Endothelial cell of umbilical vein (primary cell): ENCODE measurements at regions not wholly inside any gene's neighbourhood (a gene's known extent, or its start where the extent isn't known, plus 50 kb on each side); places are given as distances from the start of the nearest gene placed in this dataset.

Experiments used
- BruUV-seq: library from RNA; stranded (reverse); fragments of 400-500 nt; replicated peaks from 2 replicates; lab custom pipeline; 2021; lab: Mats Ljungman, UMichigan
- CTCF ChIA-PET: fragments of 300-600, 350-600 bp; sonication (Branson Sonifier 250); formaldehyde crosslinking; loops from one replicate; lab custom pipeline; 2021; ENCODE audit warnings: antibody characterized with exemption, inconsistent platforms; lab: Charles Lee
- POLR2A ChIA-PET: fragments of 300-600, 350-600 bp; sonication (Branson Sonifier 250); formaldehyde crosslinking; loops from one replicate; lab custom pipeline; 2021; ENCODE audit warnings: antibody characterized with exemption, inconsistent platforms; lab: Charles Lee
- DNase-seq: peaks from one replicate; pipeline ENCODE4 v3.0.0-alpha.2; 2011; ENCODE audit warnings: low read depth, low spot score
- FAIRE-seq: peaks from 2 replicates; lab custom pipeline; 2011; peaks lifted over from hg19 to GRCh38; lab: Jason Lieb, UNC
- H2AFZ ChIP-seq: 2 replicates; pipeline ENCODE4 v1.6.0; 2012; ENCODE audit warnings: low read depth, low read length, control low read depth, inconsistent platforms
- H3K27ac ChIP-seq: 2 replicates; pipeline ENCODE4 v1.5.1; 2011; ENCODE audit warnings: low read depth, mild to moderate bottlenecking, control low read depth, low read length, moderate library complexity; ENCODE audit not compliant: insufficient read depth
- H3K27me3 ChIP-seq, 2 experiments: 2 replicates each; pipeline versions ENCODE4 v1.6.0 to v1.6.1; 2011; ENCODE audit warnings: low read length in 2 of 2, mixed read lengths in 1 of 2; ENCODE audit not compliant: control insufficient read depth in 2 of 2, insufficient read depth in 2 of 2
- H3K36me3 ChIP-seq, 2 experiments: 2 replicates in 1 of 2; 3 replicates in 1 of 2; pipeline ENCODE4 v1.5.1; 2011; ENCODE audit warnings: low read length in 2 of 2, mild to moderate bottlenecking in 1 of 2, moderate library complexity in 1 of 2; ENCODE audit not compliant: control insufficient read depth in 2 of 2, insufficient read depth in 2 of 2; ENCODE audit errors: extremely low read depth in 1 of 2
- H3K4me1 ChIP-seq: 3 replicates; pipeline ENCODE4 v1.5.1; 2011; ENCODE audit warnings: mild to moderate bottlenecking, low read length; ENCODE audit not compliant: control insufficient read depth, insufficient read depth; ENCODE audit errors: extremely low read depth
- H3K4me2 ChIP-seq: 2 replicates; pipeline ENCODE4 v1.6.1; 2011; ENCODE audit warnings: low read length, control low read depth, mixed read lengths; ENCODE audit not compliant: insufficient read depth
- H3K4me3 ChIP-seq, 3 experiments: fragments of 200-600 bp in 1 of 3; sonication (generic), shearing (Covaris generic) in 1 of 3; replicated peaks in 1 of 3; 2 replicates each; pipeline ENCODE4 v1.5.1; 2011 to 2016; ENCODE audit warnings: control low read depth in 3 of 3, low read length in 3 of 3, mild to moderate bottlenecking in 2 of 3, inconsistent platforms in 1 of 3, low read depth in 1 of 3, moderate library complexity in 1 of 3; ENCODE audit not compliant: insufficient read depth in 1 of 3
- H3K79me2 ChIP-seq: 2 replicates; pipeline ENCODE4 v1.6.0; 2012; ENCODE audit warnings: low read length, inconsistent platforms; ENCODE audit not compliant: control insufficient read depth, insufficient read depth
- H3K9ac ChIP-seq: replicated peaks from 2 replicates; pipeline ENCODE3; 2011; ENCODE audit warnings: low read length, control low read depth; ENCODE audit not compliant: insufficient read depth; ENCODE audit errors: extremely low read depth
- H3K9me1 ChIP-seq: replicated peaks from 3 replicates; pipeline ENCODE4 v1.6.0; 2011; ENCODE audit warnings: mild to moderate bottlenecking, low read length; ENCODE audit not compliant: control insufficient read depth, insufficient read depth; ENCODE audit errors: extremely low read depth
- H3K9me3 ChIP-seq: replicated peaks from 2 replicates; pipeline ENCODE4 v1.5.1; 2012; ENCODE audit warnings: low read length, inconsistent platforms; ENCODE audit not compliant: control insufficient read depth, insufficient read depth
- H4K20me1 ChIP-seq: replicated peaks from 2 replicates; pipeline ENCODE3; 2011; ENCODE audit warnings: mild to moderate bottlenecking, low read length; ENCODE audit not compliant: control insufficient read depth, insufficient read depth; ENCODE audit errors: extremely low read depth
- EZH2 ChIP-seq: IDR thresholded peaks from 2 replicates; pipeline ENCODE4 v1.6.1; 2012; ENCODE audit warnings: borderline replicate concordance, low read depth, mild to moderate bottlenecking, moderate library complexity, low read length, inconsistent platforms; ENCODE audit not compliant: severe bottlenecking
- FOS ChIP-seq: IDR thresholded peaks from 2 replicates; pipeline ENCODE4 v1.6.1; 2011; ENCODE audit warnings: mild to moderate bottlenecking, low read length, moderate library complexity, borderline replicate concordance; ENCODE audit not compliant: insufficient read depth
- GATA2 ChIP-seq: IDR thresholded peaks from 2 replicates; pipeline ENCODE4 v1.7.0; 2011; ENCODE audit warnings: low read depth, mild to moderate bottlenecking, moderate library complexity, mixed read lengths, low read length; ENCODE audit not compliant: insufficient read length, insufficient read depth
- JUN ChIP-seq: IDR thresholded peaks from 2 replicates; pipeline ENCODE4 v1.6.1; 2011; ENCODE audit warnings: borderline replicate concordance, low read depth; ENCODE audit not compliant: insufficient read length, insufficient read depth
- MYC ChIP-seq: IDR thresholded peaks from one replicate; pipeline ENCODE4 v1.6.1; 2011; ENCODE audit warnings: mild to moderate bottlenecking, low read depth, low read length
- POLR2A ChIP-seq: IDR thresholded peaks from 2 replicates; pipeline ENCODE4 v1.6.1; 2012; ENCODE audit warnings: low read depth, mild to moderate bottlenecking, control low read depth, low read length
- POLR2AphosphoS5 ChIP-seq: IDR thresholded peaks from 2 replicates; pipeline ENCODE4 v1.6.1; 2012; ENCODE audit warnings: low read depth, mild to moderate bottlenecking, control low read depth, low read length, moderate library complexity; ENCODE audit not compliant: insufficient read depth
- dilution Hi-C: fragments of 300-500 bp; cut with MboI; formaldehyde crosslinking; loops from one replicate; pipeline ENCODE4 v1.15.0; 2019; ENCODE audit warnings: low sequenced_read_pairs; ENCODE audit not compliant: extremely low pct_ligation_motif_present
- intact Hi-C: fragments of 100-400 bp; cut with micrococcal nuclease; formaldehyde crosslinking; loops from one replicate; pipeline ENCODE4 v1.10.0; 2022
- TF ChIP-seq, protein P1 (sequence below): IDR thresholded peaks from 2 replicates; pipeline ENCODE4 v1.6.1; 2011; ENCODE audit not compliant: insufficient read depth, insufficient read length
- TF ChIP-seq, protein P2 (sequence below), 2 donors: IDR thresholded peaks; 1 replicate in 1 of 2; 2 replicates in 1 of 2; pipeline ENCODE4 v1.5.1; 2011; ENCODE audit warnings: low read length in 2 of 2, mild to moderate bottlenecking in 2 of 2, moderate library complexity in 2 of 2, control low read depth in 1 of 2, inconsistent platforms in 1 of 2, low read depth in 1 of 2; ENCODE audit not compliant: insufficient read depth in 1 of 2; ENCODE audit errors: extremely low read depth in 1 of 2

DNA sequence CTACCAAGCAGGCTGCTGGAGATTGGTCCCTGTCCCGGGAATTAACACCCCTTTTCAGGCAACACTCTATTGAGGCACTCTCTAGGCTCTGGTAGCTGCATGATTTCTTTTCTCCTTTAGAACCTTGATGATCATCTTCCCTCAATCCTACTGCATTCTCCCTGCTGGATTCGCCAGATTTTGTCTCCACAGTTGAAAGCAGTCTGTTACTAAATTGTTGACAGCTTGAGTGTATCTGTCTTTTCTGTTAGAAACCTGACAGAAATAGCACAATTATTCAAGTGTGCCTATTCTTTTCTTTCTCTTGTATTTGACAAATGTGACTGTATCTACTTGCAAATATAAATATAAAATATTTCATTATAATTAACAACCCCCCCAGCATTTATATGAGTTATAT lies 830.8 kb upstream of the CADM2 start:
- CTCF ChIA-PET: no interaction called here

DNA sequence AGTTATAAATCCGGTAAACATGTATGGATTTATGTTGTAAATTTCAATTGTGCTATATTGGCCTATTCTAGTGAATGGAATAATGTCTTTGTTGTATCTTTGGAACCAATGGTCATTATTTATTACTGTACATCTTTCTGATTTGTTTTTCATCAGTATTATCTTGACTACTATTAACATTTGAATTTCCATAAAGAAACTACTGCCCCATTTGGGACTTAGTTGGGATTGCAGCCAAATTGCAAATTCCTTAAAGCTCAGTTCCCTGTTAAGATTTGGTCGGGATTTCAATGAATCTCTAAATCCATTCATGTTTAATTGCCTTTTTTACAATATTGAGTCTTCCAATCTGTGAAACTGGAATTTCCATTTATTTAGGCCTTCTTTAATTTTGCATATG lies 822.4 kb upstream of the CADM2 start:
- no peak for FAIRE-seq
- BruUV-seq: no TSS peak

More for the DNA sequence above, 830.8 kb upstream of the CADM2 start:
- no peaks in the 10 kb centered on the region for H3K36me3 ChIP-seq
- H4K20me1 ChIP-seq: no peaks in the 10 kb centered on the region
- H3K4me2 ChIP-seq: no peak overlapping the region
- dilution Hi-C loops: no loop called here
- intact Hi-C loops: no loop called here
- DNase-seq (no peak), FAIRE-seq (peak; percentile 21)
- H3K9me1 ChIP-seq: no peaks in the 10 kb centered on the region
- no peaks in the 10 kb centered on the region for H3K9me3 ChIP-seq
- H3K9ac ChIP-seq: no peak overlapping the region
- H3K4me3 ChIP-seq: no peak overlapping the region
- POLR2A ChIA-PET: no interaction called here
- H3K79me2 ChIP-seq: no peaks in the 10 kb centered on the region
- no peak overlapping the region for H2AFZ ChIP-seq
- no TSS peak for BruUV-seq
- H3K27me3 ChIP-seq: no peaks in the 10 kb centered on the region
- H3K4me1 ChIP-seq: no peaks in the 10 kb centered on the region
- H3K27ac ChIP-seq: no peak overlapping the region
- TF ChIP-seq EZH2 (no peak), MYC (no peak), GATA2 (no peak), POLR2A (no peak), FOS (no peak)
- TF ChIP-seq, protein P1, sequence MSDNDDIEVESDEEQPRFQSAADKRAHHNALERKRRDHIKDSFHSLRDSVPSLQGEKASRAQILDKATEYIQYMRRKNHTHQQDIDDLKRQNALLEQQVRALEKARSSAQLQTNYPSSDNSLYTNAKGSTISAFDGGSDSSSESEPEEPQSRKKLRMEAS: no peak

More for the DNA sequence above, 822.4 kb upstream of the CADM2 start:
- no peaks in the 10 kb centered on the region for H3K79me2 ChIP-seq
- no peak overlapping the region for H3K4me2 ChIP-seq
- no peak overlapping the region for H2AFZ ChIP-seq
- no peak for TF ChIP-seq FOS
- no peak for TF ChIP-seq POLR2AphosphoS5
- no peak for TF ChIP-seq JUN
- TF ChIP-seq, protein P1: no peak
- TF ChIP-seq POLR2A: no peak
- TF ChIP-seq, protein P2, sequence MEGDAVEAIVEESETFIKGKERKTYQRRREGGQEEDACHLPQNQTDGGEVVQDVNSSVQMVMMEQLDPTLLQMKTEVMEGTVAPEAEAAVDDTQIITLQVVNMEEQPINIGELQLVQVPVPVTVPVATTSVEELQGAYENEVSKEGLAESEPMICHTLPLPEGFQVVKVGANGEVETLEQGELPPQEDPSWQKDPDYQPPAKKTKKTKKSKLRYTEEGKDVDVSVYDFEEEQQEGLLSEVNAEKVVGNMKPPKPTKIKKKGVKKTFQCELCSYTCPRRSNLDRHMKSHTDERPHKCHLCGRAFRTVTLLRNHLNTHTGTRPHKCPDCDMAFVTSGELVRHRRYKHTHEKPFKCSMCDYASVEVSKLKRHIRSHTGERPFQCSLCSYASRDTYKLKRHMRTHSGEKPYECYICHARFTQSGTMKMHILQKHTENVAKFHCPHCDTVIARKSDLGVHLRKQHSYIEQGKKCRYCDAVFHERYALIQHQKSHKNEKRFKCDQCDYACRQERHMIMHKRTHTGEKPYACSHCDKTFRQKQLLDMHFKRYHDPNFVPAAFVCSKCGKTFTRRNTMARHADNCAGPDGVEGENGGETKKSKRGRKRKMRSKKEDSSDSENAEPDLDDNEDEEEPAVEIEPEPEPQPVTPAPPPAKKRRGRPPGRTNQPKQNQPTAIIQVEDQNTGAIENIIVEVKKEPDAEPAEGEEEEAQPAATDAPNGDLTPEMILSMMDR (IDR thresholded peaks at IDR 0.05; ENCODE audit: extremely low read depth in 1 of 2, insufficient read depth in 1 of 2, low read depth in 1 of 2, low read length in 2 of 2): no peak
- TF ChIP-seq GATA2: no peak
- TF ChIP-seq EZH2: no peak
- TF ChIP-seq MYC: no peak
- DNase-seq: no peak
- no peaks in the 10 kb centered on the region for H3K9me1 ChIP-seq
- H3K9me3 ChIP-seq: peaks cover 2% of the 10 kb centered on the region
- CTCF ChIA-PET: no interaction called here
- intact Hi-C loops: no loop called here
- no peaks in the 10 kb centered on the region for H3K4me1 ChIP-seq
- POLR2A ChIA-PET: no interaction called here
- no peak overlapping the region for H3K9ac ChIP-seq
- dilution Hi-C loops: no loop called here
- H3K36me3 ChIP-seq: no peaks in the 10 kb centered on the region
- H3K4me3 ChIP-seq: no peak overlapping the region
- H4K20me1 ChIP-seq: no peaks in the 10 kb centered on the region
- no peaks in the 10 kb centered on the region for H3K27me3 ChIP-seq
- H3K27ac ChIP-seq: no peak overlapping the region
